IPS-11a (cell line): ENCODE measurements at regions not wholly inside any gene's neighbourhood (a gene's known extent, or its start where the extent isn't known, plus 50 kb on each side); places are given as distances from the start of the nearest gene placed in this dataset.

ENCODE experiments used
- H3K4me3 ChIP-seq: one replicate; pipeline ENCODE4 v1.5.1; 2013; ENCODE audit warnings: low read depth, low read length, control low read depth

GRCh38 chr17:72206376-72206775 is 85.6 kb downstream of the SOX9 start:
- H3K4me3 ChIP-seq: no peak overlapping the region

GRCh38 chr17:72208832-72209231 is 88.0 kb downstream of the SOX9 start:
- no peak overlapping the region for H3K4me3 ChIP-seq

- no peak overlapping the region for H3K4me3 ChIP-seq
Measured at GRCh38 chr17:72212041-72212440, 91.2 kb downstream of the SOX9 start.

GRCh38 chr17:72215490-72215889 is 94.7 kb downstream of the SOX9 start:
- no peak overlapping the region for H3K4me3 ChIP-seq

GRCh38 chr17:72215928-72216327 is 95.1 kb downstream of the SOX9 start:
- no peak overlapping the region for H3K4me3 ChIP-seq

- peak overlapping the region; percentile 27 for H3K4me3 ChIP-seq
Measured at GRCh38 chr17:72219137-72219823, 98.5 kb downstream of the SOX9 start.

- peak overlapping the region; percentile 27 for H3K4me3 ChIP-seq
Measured at GRCh38 chr17:72219824-72220493, 99.1 kb downstream of the SOX9 start.

- H3K4me3 ChIP-seq: no peak overlapping the region
Measured at GRCh38 chr17:72222661-72223380, 102.0 kb downstream of the SOX9 start.

GRCh38 chr17:72223866-72224291 is 103.1 kb downstream of the SOX9 start:
- H3K4me3 ChIP-seq: no peak overlapping the region

GRCh38 chr17:72226322-72226721 is 105.5 kb downstream of the SOX9 start:
- H3K4me3 ChIP-seq: no peak overlapping the region

- H3K4me3 ChIP-seq: no peak overlapping the region
Measured at GRCh38 chr17:72233986-72234385, 113.2 kb downstream of the SOX9 start.

GRCh38 chr17:72234985-72235384 is 114.2 kb downstream of the SOX9 start:
- no peak overlapping the region for H3K4me3 ChIP-seq

GRCh38 chr17:72236980-72237633 is 116.3 kb downstream of the SOX9 start:
- H3K4me3 ChIP-seq: no peak overlapping the region

GRCh38 chr17:72238157-72238673 is 117.4 kb downstream of the SOX9 start:
- no peak overlapping the region for H3K4me3 ChIP-seq

GRCh38 chr17:72239548-72239947 is 118.7 kb downstream of the SOX9 start:
- H3K4me3 ChIP-seq: no peak overlapping the region

GRCh38 chr17:72240333-72240732 is 119.5 kb downstream of the SOX9 start:
- H3K4me3 ChIP-seq: no peak overlapping the region

GRCh38 chr17:72244494-72244893 is 123.7 kb downstream of the SOX9 start:
- H3K4me3 ChIP-seq: no peak overlapping the region

- no peak overlapping the region for H3K4me3 ChIP-seq
Measured at GRCh38 chr17:72244956-72245355, 124.1 kb downstream of the SOX9 start.

GRCh38 chr17:72249441-72249840 is 128.6 kb downstream of the SOX9 start:
- H3K4me3 ChIP-seq: no peak overlapping the region

GRCh38 chr17:72250206-72250605 is 129.4 kb downstream of the SOX9 start:
- no peak overlapping the region for H3K4me3 ChIP-seq

GRCh38 chr17:72253597-72253996 is 132.8 kb downstream of the SOX9 start:
- no peak overlapping the region for H3K4me3 ChIP-seq
